Stimulated activated CD4-positive, alpha-beta T cell treated with anti-CD3 and anti-CD28 coated beads, Interleukin-12 subunit alpha, Interleukin-12 subunit beta, amount 100 ng/mL, for 4 hours (primary cell): ENCODE measurements at regions not wholly inside any gene's neighbourhood (a gene's known extent, or its start where the extent isn't known, plus 50 kb on each side); places are given as distances from the start of the nearest gene placed in this dataset.

Source experiments
- DNase-seq: peaks from one replicate; pipeline ENCODE4 v3.0.0-alpha.2; 2020

GRCh38 chr1:222358100-222358499, 189.8 kb downstream of the HHIPL2 start:
- DNase-seq: no peak

GRCh38 chr1:222357252-222357651, 190.7 kb downstream of the HHIPL2 start:
- no peak for DNase-seq

- no peak for DNase-seq
Observed at GRCh38 chr1:222347627-222348026, 200.3 kb downstream of the HHIPL2 start.

- no peak for DNase-seq
Observed at GRCh38 chr1:222346955-222347354, 200.9 kb downstream of the HHIPL2 start.

- no peak for DNase-seq
Observed at GRCh38 chr1:222339376-222339947, 208.4 kb downstream of the HHIPL2 start.

GRCh38 chr1:222335586-222335985, 212.3 kb downstream of the HHIPL2 start:
- no peak for DNase-seq

- no peak for DNase-seq
Observed at GRCh38 chr1:222334026-222334680, 213.8 kb downstream of the HHIPL2 start.

- DNase-seq: no peak
Observed at GRCh38 chr1:222331765-222332164, 216.1 kb downstream of the HHIPL2 start.

- DNase-seq: no peak
Observed at GRCh38 chr1:222331340-222331739, 216.6 kb downstream of the HHIPL2 start.

GRCh38 chr1:222329493-222330045, 218.3 kb downstream of the HHIPL2 start:
- DNase-seq: no peak

- DNase-seq: no peak
Observed at GRCh38 chr1:222326710-222327036, 221.2 kb downstream of the HHIPL2 start.

- DNase-seq: no peak
Observed at GRCh38 chr1:222326006-222326709, 221.7 kb downstream of the HHIPL2 start.

- DNase-seq: no peak
Observed at GRCh38 chr1:222325506-222325905, 222.4 kb downstream of the HHIPL2 start.

- no peak for DNase-seq
Observed at GRCh38 chr1:222314839-222315238, 233.1 kb downstream of the HHIPL2 start.

GRCh38 chr1:222310836-222311235, 237.1 kb downstream of the HHIPL2 start:
- DNase-seq: no peak

GRCh38 chr1:222307621-222308020, 240.3 kb downstream of the HHIPL2 start:
- no peak for DNase-seq

- DNase-seq: no peak
Observed at GRCh38 chr1:222306512-222306911, 241.4 kb downstream of the HHIPL2 start.

- no peak for DNase-seq
Observed at GRCh38 chr1:222306011-222306410, 241.9 kb downstream of the HHIPL2 start.

GRCh38 chr1:222301652-222302051, 246.3 kb downstream of the HHIPL2 start:
- DNase-seq: no peak

- DNase-seq: no peak
Observed at GRCh38 chr1:222299524-222299923, 248.4 kb downstream of the HHIPL2 start.

- no peak for DNase-seq
Observed at GRCh38 chr1:222290866-222291265, 257.0 kb downstream of the HHIPL2 start.

- no peak for DNase-seq
Observed at GRCh38 chr1:222288053-222288452, 259.9 kb downstream of the HHIPL2 start.

- DNase-seq: no peak
Observed at GRCh38 chr1:222286011-222286410, 261.9 kb downstream of the HHIPL2 start.

GRCh38 chr1:222285526-222285925, 262.4 kb downstream of the HHIPL2 start:
- DNase-seq: no peak
